ENCODE measurements at regions not wholly inside any gene's neighbourhood (a gene's known extent, or its start where the extent isn't known, plus 50 kb on each side); places are given as distances from the start of the nearest gene placed in this dataset.
A peak's percentile ranks its signal among the peaks of the same experiment; 100 is the strongest.

DNA sequence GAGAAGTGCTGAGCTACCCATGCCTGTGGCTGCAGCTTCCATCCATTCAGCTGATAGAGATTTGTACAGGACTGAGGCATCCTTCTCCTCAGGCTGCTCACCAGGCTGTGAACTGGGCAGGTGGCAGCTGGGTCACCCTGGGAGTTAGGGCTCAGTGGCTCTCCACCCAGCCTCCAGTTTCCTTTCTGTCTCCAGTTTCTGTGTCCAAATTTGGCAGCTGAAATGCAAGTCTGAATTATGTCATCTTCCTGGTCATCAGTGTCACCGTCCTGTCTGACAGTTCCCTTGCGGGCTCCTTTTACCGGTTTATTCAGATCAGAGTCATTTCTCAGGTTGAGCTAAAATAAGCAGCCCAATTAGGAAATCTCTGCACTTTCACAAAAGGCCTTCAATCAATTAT is 93.3 kb downstream of the EDN1 start:
- peaks cover 9% of the 10 kb centered on the region for H3K9me3 Mint-ChIP-seq (ENCODE audit: low read depth)
- H3K36me3 Mint-ChIP-seq (ENCODE audit: low read depth), result no peaks in the 10 kb centered on the region
- DNase-seq (ENCODE audit: low spot score), result no peak
- no peak overlapping the region for H3K4me3 Mint-ChIP-seq (ENCODE audit: unreplicated experiment)
- no peaks in the 10 kb centered on the region for H3K27me3 Mint-ChIP-seq (ENCODE audit: low read depth)
- peak overlapping the region; percentile 81 for H3K27ac Mint-ChIP-seq (ENCODE audit: unreplicated experiment)
- TF ChIP-seq, protein P1, sequence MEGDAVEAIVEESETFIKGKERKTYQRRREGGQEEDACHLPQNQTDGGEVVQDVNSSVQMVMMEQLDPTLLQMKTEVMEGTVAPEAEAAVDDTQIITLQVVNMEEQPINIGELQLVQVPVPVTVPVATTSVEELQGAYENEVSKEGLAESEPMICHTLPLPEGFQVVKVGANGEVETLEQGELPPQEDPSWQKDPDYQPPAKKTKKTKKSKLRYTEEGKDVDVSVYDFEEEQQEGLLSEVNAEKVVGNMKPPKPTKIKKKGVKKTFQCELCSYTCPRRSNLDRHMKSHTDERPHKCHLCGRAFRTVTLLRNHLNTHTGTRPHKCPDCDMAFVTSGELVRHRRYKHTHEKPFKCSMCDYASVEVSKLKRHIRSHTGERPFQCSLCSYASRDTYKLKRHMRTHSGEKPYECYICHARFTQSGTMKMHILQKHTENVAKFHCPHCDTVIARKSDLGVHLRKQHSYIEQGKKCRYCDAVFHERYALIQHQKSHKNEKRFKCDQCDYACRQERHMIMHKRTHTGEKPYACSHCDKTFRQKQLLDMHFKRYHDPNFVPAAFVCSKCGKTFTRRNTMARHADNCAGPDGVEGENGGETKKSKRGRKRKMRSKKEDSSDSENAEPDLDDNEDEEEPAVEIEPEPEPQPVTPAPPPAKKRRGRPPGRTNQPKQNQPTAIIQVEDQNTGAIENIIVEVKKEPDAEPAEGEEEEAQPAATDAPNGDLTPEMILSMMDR (IDR thresholded peaks at IDR 0.05), result no peak
- peaks cover 59% of the 10 kb centered on the region for H3K4me1 Mint-ChIP-seq (ENCODE audit: low read depth)

DNA sequence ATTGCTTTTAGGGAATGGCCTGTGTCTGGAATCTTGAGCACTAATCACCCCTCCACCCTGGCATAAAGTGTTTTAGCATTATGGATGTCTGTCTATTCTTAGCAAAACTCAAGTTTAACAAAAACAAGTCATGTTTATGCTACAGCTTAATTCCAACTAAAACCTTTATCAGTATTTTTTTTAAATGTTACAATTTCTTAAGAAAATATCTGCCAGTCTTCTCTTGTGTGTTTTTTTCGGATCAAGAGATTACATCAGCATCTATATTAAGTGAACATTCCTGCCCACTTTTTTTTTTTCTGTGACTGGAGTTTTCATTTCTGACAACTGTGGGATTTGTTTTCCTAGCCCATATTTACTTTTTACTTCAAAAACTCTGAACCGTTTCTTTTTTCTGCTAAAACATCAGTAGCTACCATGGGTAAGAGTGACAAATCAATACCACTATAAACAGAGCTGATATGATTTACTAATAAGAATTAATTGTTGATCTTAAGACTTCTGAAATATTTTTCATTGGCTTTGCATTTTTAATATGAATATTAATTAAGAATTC is 94.3 kb downstream of the EDN1 start:
- no peaks in the 10 kb centered on the region for H3K27me3 Mint-ChIP-seq (ENCODE audit: low read depth)
- peak overlapping the region; percentile 81 for H3K27ac Mint-ChIP-seq (ENCODE audit: unreplicated experiment)
- peaks cover 50% of the 10 kb centered on the region for H3K4me1 Mint-ChIP-seq (ENCODE audit: low read depth)
- H3K36me3 Mint-ChIP-seq (ENCODE audit: low read depth), result no peaks in the 10 kb centered on the region
- peak overlapping the region; percentile 28 for H3K4me3 Mint-ChIP-seq (ENCODE audit: unreplicated experiment)
- H3K9me3 Mint-ChIP-seq (ENCODE audit: low read depth), result peaks cover 3% of the 10 kb centered on the region
- DNase-seq (ENCODE audit: low spot score), result no peak
- TF ChIP-seq, protein P1 (IDR thresholded peaks at IDR 0.05), result no peak

DNA sequence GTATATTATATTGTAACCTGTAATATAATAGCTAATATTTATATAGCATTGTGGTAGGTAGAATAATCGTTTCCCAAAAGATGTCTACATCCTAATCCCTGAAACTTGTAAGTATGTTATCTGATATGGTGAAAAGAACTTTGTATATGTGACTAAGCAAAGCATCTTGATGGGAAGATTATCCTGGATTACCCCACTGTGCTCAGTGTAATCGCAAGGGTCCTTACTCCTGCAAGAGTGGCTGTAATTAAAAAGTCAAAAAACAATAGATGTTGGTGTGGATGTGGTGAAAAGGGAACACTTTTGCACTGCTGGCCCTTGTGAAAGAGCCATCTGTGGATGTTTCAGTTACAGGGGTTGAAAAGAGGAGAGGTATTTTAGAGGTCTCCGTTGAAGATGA is 95.2 kb downstream of the EDN1 start:
- no peaks in the 10 kb centered on the region for H3K27me3 Mint-ChIP-seq (ENCODE audit: low read depth)
- H3K36me3 Mint-ChIP-seq (ENCODE audit: low read depth), result no peaks in the 10 kb centered on the region
- H3K4me3 Mint-ChIP-seq (ENCODE audit: unreplicated experiment), result no peak overlapping the region
- TF ChIP-seq, protein P1 (IDR thresholded peaks at IDR 0.05), result no peak
- DNase-seq (ENCODE audit: low spot score), result no peak
- H3K27ac Mint-ChIP-seq (ENCODE audit: unreplicated experiment), result peak overlapping the region; percentile 60
- H3K4me1 Mint-ChIP-seq (ENCODE audit: low read depth), result peaks cover 55% of the 10 kb centered on the region
- H3K9me3 Mint-ChIP-seq (ENCODE audit: low read depth), result no peaks in the 10 kb centered on the region

DNA sequence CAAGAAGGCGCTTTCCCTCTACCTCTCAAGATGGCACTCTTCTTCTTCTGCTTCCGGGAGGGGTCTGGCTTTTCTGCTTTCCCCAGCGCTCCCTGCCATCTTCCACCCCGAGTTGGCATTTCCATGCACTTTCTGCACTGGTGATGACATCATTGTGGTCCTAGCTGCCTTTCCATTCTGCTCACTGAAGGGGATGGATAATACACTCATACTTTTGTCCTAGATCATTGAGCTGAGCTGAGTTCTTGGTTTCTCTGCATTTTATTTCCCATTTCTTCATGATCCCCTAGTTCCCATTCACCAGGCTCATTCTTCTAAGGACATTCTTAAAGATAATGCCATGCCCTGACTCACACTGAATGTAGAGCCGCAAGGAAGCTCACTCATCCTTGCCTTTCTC is 96.7 kb downstream of the EDN1 start:
- Mint-ChIP-seq H3K27me3 (ENCODE audit: low read depth) (no peaks in the 10 kb centered on the region), H3K36me3 (ENCODE audit: low read depth) (no peaks in the 10 kb centered on the region), H3K4me3 (ENCODE audit: unreplicated experiment) (no peak overlapping the region), H3K9me3 (ENCODE audit: low read depth) (no peaks in the 10 kb centered on the region), H3K27ac (ENCODE audit: unreplicated experiment) (no peak overlapping the region), H3K4me1 (ENCODE audit: low read depth) (peaks cover 50% of the 10 kb centered on the region)
- no peak for DNase-seq (ENCODE audit: low spot score)
- TF ChIP-seq, protein P1 (IDR thresholded peaks at IDR 0.05), result no peak

DNA sequence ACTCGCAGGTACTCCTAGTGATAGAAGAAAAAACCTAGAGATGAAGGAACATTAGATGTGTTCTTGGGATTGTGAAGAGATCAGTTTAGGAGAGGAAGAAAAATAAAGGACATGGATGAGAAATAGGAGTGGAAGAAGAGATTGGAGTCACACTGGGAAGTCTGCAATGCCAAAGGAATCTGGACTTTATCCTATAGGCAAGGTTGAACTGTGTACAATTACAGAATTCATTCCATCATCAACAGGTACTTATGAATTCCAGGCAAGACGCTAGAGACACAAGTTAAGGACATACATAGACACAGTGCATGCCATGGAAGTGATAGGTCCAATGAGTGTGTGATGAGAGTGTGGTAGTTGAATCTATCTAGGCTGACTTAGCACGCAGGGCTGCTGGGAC is 101.3 kb downstream of the EDN1 start:
- no peaks in the 10 kb centered on the region for H3K36me3 Mint-ChIP-seq (ENCODE audit: low read depth)

More for the DNA sequence above, 101.3 kb downstream of the EDN1 start:
- TF ChIP-seq, protein P1 (IDR thresholded peaks at IDR 0.05), result no peak
- Mint-ChIP-seq H3K9me3 (ENCODE audit: low read depth) (no peaks in the 10 kb centered on the region), H3K4me3 (ENCODE audit: unreplicated experiment) (no peak overlapping the region), H3K27ac (ENCODE audit: unreplicated experiment) (no peak overlapping the region), H3K4me1 (ENCODE audit: low read depth) (peaks cover 30% of the 10 kb centered on the region), H3K27me3 (ENCODE audit: low read depth) (no peaks in the 10 kb centered on the region)
- DNase-seq (ENCODE audit: low spot score), result no peak
